ENCODE measurements at regions not wholly inside any gene's neighbourhood (a gene's known extent, or its start where the extent isn't known, plus 50 kb on each side); places are given as distances from the start of the nearest gene placed in this dataset.
"Not testable (repeated sequence)": the region's sequence is repeated elsewhere in the genome, so short reads cannot be mapped to it uniquely, and the experiment has no call there.

GRCh38 chr2:83972128-83972527, 487.0 kb downstream of the SUCLG1 start:
- no peaks in the 10 kb centered on the region for H3K4me1 Mint-ChIP-seq
- peaks cover 14% of the 10 kb centered on the region for H3K27me3 Mint-ChIP-seq
- no peak for DNase-seq
- no peaks in the 10 kb centered on the region for H3K36me3 Mint-ChIP-seq (ENCODE audit: low read depth)
- ATAC-seq: no peak
- H3K27ac Mint-ChIP-seq: no peak overlapping the region
- H3K9me3 ChIP-seq (ENCODE audit: control insufficient read depth, low read length, poor library complexity, severe bottlenecking): no peaks in the 10 kb centered on the region
- no peak overlapping the region for H3K4me3 Mint-ChIP-seq

- ATAC-seq (no peak), DNase-seq (no peak)
- H3K27me3 Mint-ChIP-seq: peaks cover 14% of the 10 kb centered on the region
- H3K4me1 Mint-ChIP-seq: no peaks in the 10 kb centered on the region
- H3K9me3 ChIP-seq (ENCODE audit: control insufficient read depth, low read length, poor library complexity, severe bottlenecking): no peaks in the 10 kb centered on the region
- H3K36me3 Mint-ChIP-seq (ENCODE audit: low read depth): no peaks in the 10 kb centered on the region
- H3K27ac Mint-ChIP-seq: no peak overlapping the region
- no peak overlapping the region for H3K4me3 Mint-ChIP-seq
These were observed 487.5 kb downstream of the SUCLG1 start for GRCh38 chr2:83971547-83971946.

- Mint-ChIP-seq H3K36me3 (ENCODE audit: low read depth) (no peaks in the 10 kb centered on the region), H3K4me1 (no peaks in the 10 kb centered on the region), H3K27me3 (peaks cover 14% of the 10 kb centered on the region), H3K4me3 (no peak overlapping the region), H3K27ac (no peak overlapping the region)
- no peak for ATAC-seq
- DNase-seq: no peak
- no peaks in the 10 kb centered on the region for H3K9me3 ChIP-seq (ENCODE audit: control insufficient read depth, low read length, poor library complexity, severe bottlenecking)
These were observed 488.7 kb downstream of the SUCLG1 start for GRCh38 chr2:83970217-83970929.

DNA sequence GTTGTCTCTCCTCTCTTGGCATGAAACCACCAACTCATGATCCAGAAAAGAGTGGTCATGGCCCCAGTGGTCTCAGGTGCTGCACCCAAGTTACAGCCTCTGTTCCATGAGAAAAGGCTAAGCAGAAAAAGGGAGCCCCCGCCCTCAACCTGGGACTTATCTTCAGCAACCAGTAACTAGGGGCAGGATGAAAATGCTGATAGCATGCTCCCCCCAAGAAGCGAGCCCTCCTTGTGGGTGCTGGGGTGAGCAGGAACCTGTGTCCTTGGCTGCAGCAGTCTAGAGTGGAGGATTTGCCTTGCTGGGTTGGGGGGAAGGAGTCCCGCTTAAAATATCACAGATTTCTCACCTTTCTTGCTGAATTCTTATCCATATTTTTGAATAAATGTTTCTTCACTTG, 490.0 kb downstream of the SUCLG1 start:
- DNase-seq (no peak), ATAC-seq (no peak)
- H3K36me3 Mint-ChIP-seq (ENCODE audit: low read depth): no peaks in the 10 kb centered on the region
- H3K27me3 Mint-ChIP-seq: peaks cover 14% of the 10 kb centered on the region
- H3K27ac Mint-ChIP-seq: no peak overlapping the region
- H3K4me3 Mint-ChIP-seq: no peak overlapping the region
- H3K4me1 Mint-ChIP-seq: no peaks in the 10 kb centered on the region
- H3K9me3 ChIP-seq (ENCODE audit: control insufficient read depth, low read length, poor library complexity, severe bottlenecking): no peaks in the 10 kb centered on the region

GRCh38 chr2:83967854-83968253, 491.2 kb downstream of the SUCLG1 start:
- peaks cover 6% of the 10 kb centered on the region for H3K27me3 Mint-ChIP-seq
- H3K4me1 Mint-ChIP-seq: no peaks in the 10 kb centered on the region
- no peaks in the 10 kb centered on the region for H3K9me3 ChIP-seq (ENCODE audit: control insufficient read depth, low read length, poor library complexity, severe bottlenecking)
- H3K36me3 Mint-ChIP-seq (ENCODE audit: low read depth): no peaks in the 10 kb centered on the region
- no peak for ATAC-seq
- no peak for DNase-seq
- H3K27ac Mint-ChIP-seq: no peak overlapping the region
- no peak overlapping the region for H3K4me3 Mint-ChIP-seq

- H3K9me3 ChIP-seq (ENCODE audit: control insufficient read depth, low read length, poor library complexity, severe bottlenecking); ATAC-seq; H3K4me1 Mint-ChIP-seq; H3K27ac Mint-ChIP-seq; DNase-seq; H3K36me3 Mint-ChIP-seq (ENCODE audit: low read depth); H3K27me3 Mint-ChIP-seq; H3K4me3 Mint-ChIP-seq: not testable (repeated sequence)
These were observed 492.1 kb downstream of the SUCLG1 start for GRCh38 chr2:83966946-83967345.

DNA sequence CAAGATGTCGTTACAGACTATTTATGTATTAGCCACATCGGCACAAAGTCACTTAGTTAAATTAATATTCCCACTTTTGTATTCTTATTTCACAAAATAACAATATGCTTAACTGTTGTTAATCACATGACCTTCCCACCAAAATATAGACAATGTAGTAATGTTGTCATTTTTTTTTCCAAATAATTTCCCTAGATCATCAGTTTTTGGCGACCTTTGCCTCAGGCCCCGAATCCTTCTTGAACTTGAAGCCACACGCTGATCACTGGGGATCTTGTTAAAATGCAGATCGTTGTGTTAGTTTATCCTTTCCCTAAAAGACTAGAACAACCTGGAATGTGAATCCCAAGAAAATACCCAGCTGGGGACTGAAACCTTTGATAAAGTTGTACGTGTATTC, 497.6 kb downstream of the SUCLG1 start:
- ATAC-seq: no peak
- Mint-ChIP-seq H3K27me3 (peaks cover 5% of the 10 kb centered on the region), H3K4me1 (no peaks in the 10 kb centered on the region), H3K36me3 (ENCODE audit: low read depth) (no peaks in the 10 kb centered on the region), H3K4me3 (no peak overlapping the region), H3K27ac (no peak overlapping the region)
- DNase-seq: no peak
- no peaks in the 10 kb centered on the region for H3K9me3 ChIP-seq (ENCODE audit: control insufficient read depth, low read length, poor library complexity, severe bottlenecking)

GRCh38 chr2:83960371-83960770, 498.7 kb downstream of the SUCLG1 start:
- Mint-ChIP-seq H3K27ac (no peak overlapping the region), H3K4me3 (no peak overlapping the region)
- ATAC-seq: no peak

GRCh38 chr2:83959266-83959665, 499.8 kb downstream of the SUCLG1 start:
- peaks cover 5% of the 10 kb centered on the region for H3K27me3 Mint-ChIP-seq
- DNase-seq (no peak), ATAC-seq (no peak)
- no peaks in the 10 kb centered on the region for H3K9me3 ChIP-seq (ENCODE audit: control insufficient read depth, low read length, poor library complexity, severe bottlenecking)
- H3K36me3 Mint-ChIP-seq (ENCODE audit: low read depth): no peaks in the 10 kb centered on the region
- no peak overlapping the region for H3K4me3 Mint-ChIP-seq
- H3K27ac Mint-ChIP-seq: no peak overlapping the region
- no peaks in the 10 kb centered on the region for H3K4me1 Mint-ChIP-seq

More at GRCh38 chr2:83960371-83960770, 498.7 kb downstream of the SUCLG1 start:
- Mint-ChIP-seq H3K4me1 (no peaks in the 10 kb centered on the region), H3K27me3 (peaks cover 5% of the 10 kb centered on the region), H3K36me3 (ENCODE audit: low read depth) (no peaks in the 10 kb centered on the region)
- DNase-seq: no peak
- H3K9me3 ChIP-seq (ENCODE audit: control insufficient read depth, low read length, poor library complexity, severe bottlenecking): no peaks in the 10 kb centered on the region

GRCh38 chr2:83956991-83957390, 502.1 kb downstream of the SUCLG1 start:
- ATAC-seq: no peak
- no peak for DNase-seq
- H3K27ac Mint-ChIP-seq: no peak overlapping the region
- no peaks in the 10 kb centered on the region for H3K36me3 Mint-ChIP-seq (ENCODE audit: low read depth)
- no peaks in the 10 kb centered on the region for H3K4me1 Mint-ChIP-seq
- H3K4me3 Mint-ChIP-seq: no peak overlapping the region
- peaks cover 5% of the 10 kb centered on the region for H3K27me3 Mint-ChIP-seq
- H3K9me3 ChIP-seq (ENCODE audit: control insufficient read depth, low read length, poor library complexity, severe bottlenecking): no peaks in the 10 kb centered on the region

DNA sequence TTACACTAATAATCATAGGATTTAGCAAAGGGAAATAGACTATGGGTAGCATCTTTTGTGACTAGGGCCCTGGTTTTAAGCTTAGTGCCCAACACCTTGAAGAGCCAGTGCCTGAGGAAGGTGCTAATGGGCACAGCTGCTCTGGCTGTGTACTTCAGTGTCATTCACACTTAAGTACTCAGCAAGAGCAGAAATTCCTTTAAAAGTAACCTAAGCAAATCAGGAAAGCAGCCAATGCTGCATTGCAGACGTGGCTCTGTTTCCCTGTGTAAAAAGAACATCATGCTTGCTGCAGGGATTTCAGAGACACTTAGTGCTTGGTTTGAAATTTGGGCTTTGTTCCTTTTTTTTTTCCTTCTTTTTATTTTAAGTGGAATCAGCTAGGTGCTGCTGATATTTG, 505.4 kb downstream of the SUCLG1 start:
- ATAC-seq: no peak
- Mint-ChIP-seq H3K36me3 (ENCODE audit: low read depth) (no peaks in the 10 kb centered on the region), H3K4me1 (no peaks in the 10 kb centered on the region), H3K27me3 (peaks cover 13% of the 10 kb centered on the region), H3K4me3 (no peak overlapping the region), H3K27ac (no peak overlapping the region)
- no peak for DNase-seq
- H3K9me3 ChIP-seq (ENCODE audit: control insufficient read depth, low read length, poor library complexity, severe bottlenecking): no peaks in the 10 kb centered on the region

- DNase-seq (no peak), ATAC-seq (no peak)
- no peaks in the 10 kb centered on the region for H3K36me3 Mint-ChIP-seq (ENCODE audit: low read depth)
- no peak overlapping the region for H3K27ac Mint-ChIP-seq
- no peak overlapping the region for H3K4me3 Mint-ChIP-seq
- H3K9me3 ChIP-seq (ENCODE audit: control insufficient read depth, low read length, poor library complexity, severe bottlenecking): no peaks in the 10 kb centered on the region
- H3K27me3 Mint-ChIP-seq: peaks cover 13% of the 10 kb centered on the region
- H3K4me1 Mint-ChIP-seq: no peaks in the 10 kb centered on the region
These were observed 507.6 kb downstream of the SUCLG1 start for GRCh38 chr2:83951378-83951947.

DNA sequence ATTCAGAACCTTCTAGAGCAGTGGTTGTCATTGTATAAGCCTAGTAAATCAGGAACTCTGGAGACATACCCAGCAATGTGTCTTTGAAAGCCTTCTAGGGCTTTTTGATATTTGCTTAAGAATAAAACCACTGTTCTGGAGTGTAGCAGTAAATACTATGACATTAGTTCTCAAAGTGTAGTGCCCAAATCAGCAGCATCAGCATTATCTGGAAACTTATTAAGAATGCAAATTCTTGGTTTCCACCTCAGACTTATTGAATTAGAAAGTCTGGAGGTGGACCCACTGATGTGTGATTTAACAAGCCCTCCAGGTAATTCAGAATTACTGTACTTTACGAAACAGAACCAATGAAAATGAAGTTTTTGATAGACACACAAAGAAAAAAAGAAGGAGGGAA, 509.7 kb downstream of the SUCLG1 start:
- peaks cover 13% of the 10 kb centered on the region for H3K27me3 Mint-ChIP-seq
- no peaks in the 10 kb centered on the region for H3K4me1 Mint-ChIP-seq
- H3K4me3 Mint-ChIP-seq: no peak overlapping the region
- no peaks in the 10 kb centered on the region for H3K36me3 Mint-ChIP-seq (ENCODE audit: low read depth)
- H3K9me3 ChIP-seq (ENCODE audit: control insufficient read depth, low read length, poor library complexity, severe bottlenecking): no peaks in the 10 kb centered on the region
- H3K27ac Mint-ChIP-seq: no peak overlapping the region
- ATAC-seq (no peak), DNase-seq (no peak)

GRCh38 chr2:83944191-83944590, 514.9 kb downstream of the SUCLG1 start:
- Mint-ChIP-seq H3K4me1 (no peaks in the 10 kb centered on the region), H3K27me3 (peaks cover under 1% of the 10 kb centered on the region), H3K27ac (no peak overlapping the region), H3K4me3 (no peak overlapping the region), H3K36me3 (ENCODE audit: low read depth) (no peaks in the 10 kb centered on the region)
- no peaks in the 10 kb centered on the region for H3K9me3 ChIP-seq (ENCODE audit: control insufficient read depth, low read length, poor library complexity, severe bottlenecking)
- DNase-seq (no peak), ATAC-seq (no peak)
